ENCODE measurements at regions not wholly inside any gene's neighbourhood (a gene's known extent, or its start where the extent isn't known, plus 50 kb on each side); places are given as distances from the start of the nearest gene placed in this dataset.

DNA sequence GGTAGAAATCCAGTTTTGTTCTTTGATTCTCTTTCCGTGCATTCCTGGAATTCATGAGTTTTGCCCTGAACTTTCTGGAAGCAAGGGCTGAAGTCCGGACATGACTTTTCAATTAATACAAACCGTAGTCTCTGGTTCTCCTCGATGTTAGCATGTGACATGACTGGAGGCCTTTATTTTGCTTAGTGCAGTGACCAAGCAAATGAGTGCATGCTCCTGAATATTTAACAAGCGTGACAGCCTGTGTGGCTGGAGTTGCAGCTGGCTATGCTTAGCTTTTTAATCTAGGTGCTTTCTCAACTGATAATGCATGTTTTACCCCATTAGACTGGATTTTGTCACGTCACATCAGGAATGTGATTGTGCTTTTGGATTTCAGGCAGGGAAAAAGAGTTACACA is 302.1 kb downstream of the MAP2K6 start:
- intact Hi-C loops (cut with micrococcal nuclease), result no loop called here

- intact Hi-C loops (cut with micrococcal nuclease), result no loop called here
These were observed 302.7 kb downstream of the MAP2K6 start for GRCh38 chr17:69717214-69717613.

GRCh38 chr17:69717819-69718218 is 303.3 kb downstream of the MAP2K6 start:
- intact Hi-C loops (cut with micrococcal nuclease), result no loop called here

- intact Hi-C loops (cut with micrococcal nuclease), result no loop called here
These were observed 305.1 kb downstream of the MAP2K6 start for GRCh38 chr17:69719474-69720048.

DNA sequence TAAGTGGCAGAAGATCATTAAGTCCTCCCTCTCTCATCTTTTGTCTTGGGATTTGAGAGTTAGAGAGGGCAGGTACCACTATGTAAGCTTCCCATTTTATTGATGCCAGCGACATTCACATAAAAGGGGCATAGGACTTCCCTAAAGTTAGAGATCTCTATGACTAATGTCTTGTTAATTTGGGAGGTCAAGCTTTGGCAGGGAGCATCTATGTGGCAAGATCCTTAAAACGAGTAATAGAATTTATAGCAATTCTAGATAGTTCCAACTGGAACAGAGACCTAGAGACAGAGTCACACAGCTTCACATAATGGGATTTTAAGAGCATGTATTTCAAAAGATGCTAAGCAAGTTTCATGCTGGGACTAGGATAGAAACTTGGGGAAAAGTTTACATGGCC is 308.0 kb downstream of the MAP2K6 start:
- intact Hi-C loops (cut with micrococcal nuclease), result no loop called here

DNA sequence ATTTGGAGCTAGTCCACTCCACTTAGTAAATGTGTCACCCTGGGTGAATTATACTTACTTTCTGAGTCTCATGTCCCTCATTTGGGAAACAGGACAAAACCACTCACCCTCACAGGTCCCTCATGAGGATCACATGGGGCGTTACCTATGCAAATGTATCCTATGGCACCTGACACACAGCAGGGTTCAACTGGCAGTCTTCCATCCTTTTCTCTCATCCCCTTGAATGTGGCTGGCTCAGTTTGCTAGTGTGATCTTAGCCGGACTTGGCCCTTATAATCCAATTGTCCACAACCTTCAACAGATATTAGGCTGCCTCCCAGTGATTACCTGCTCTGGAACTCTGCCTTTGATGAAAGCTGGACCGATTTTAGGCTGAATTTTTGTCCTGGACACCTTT is 308.8 kb downstream of the MAP2K6 start:
- intact Hi-C loops (cut with micrococcal nuclease), result no loop called here

- intact Hi-C loops (cut with micrococcal nuclease), result no loop called here
These were observed 309.2 kb downstream of the MAP2K6 start for GRCh38 chr17:69723741-69724140.

GRCh38 chr17:69724238-69724637 is 309.7 kb downstream of the MAP2K6 start:
- intact Hi-C loops (cut with micrococcal nuclease), result no loop called here

GRCh38 chr17:69725146-69725545 is 310.6 kb downstream of the MAP2K6 start:
- intact Hi-C loops (cut with micrococcal nuclease), result no loop called here

DNA sequence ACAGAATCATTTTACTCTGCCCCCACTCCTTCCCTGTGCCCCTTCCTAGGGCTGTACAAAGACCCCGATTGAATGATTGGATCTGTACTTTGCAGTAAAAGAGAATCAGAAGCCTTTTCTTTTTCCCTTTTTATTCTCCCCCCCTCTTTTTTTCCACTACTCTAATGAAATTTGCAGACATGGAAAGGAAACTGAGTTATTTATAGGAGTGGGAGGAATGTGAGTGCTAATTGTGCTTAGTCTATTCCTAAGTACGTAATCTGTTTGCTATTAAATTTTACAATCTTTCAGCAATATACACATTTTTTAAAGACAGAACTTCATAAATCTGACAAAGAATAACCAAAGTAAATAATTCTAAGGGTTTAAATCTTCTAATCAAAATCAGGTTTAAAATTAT is 314.3 kb downstream of the MAP2K6 start:
- intact Hi-C loops (cut with micrococcal nuclease), result no loop called here

DNA sequence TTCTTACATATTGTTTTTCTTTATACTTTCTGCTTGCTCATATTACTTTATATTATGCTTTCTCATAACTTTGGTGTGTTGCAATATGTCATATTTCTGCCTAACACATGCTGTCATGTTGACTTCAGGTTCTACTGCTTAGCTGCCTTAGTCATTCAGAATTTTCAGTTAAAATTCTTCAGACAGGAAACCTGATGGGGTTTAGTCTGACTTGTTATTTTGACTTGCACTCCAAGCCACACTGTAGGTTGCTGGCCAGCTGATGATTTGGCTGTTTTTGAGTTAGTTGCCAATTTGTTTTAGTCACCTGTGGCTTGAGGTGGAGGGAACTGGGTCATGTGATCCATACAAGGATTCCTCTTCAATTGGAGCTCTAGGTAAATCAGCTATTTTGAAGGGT is 315.4 kb downstream of the MAP2K6 start:
- intact Hi-C loops (cut with micrococcal nuclease), result loop anchor here (10.0 kb wide), 2 partner anchors 125 to 415 kb away; no protein-coding TSS in a partner anchor

- intact Hi-C loops (cut with micrococcal nuclease), result loop anchor here (10.0 kb wide), 2 partner anchors 128 to 412 kb away; no protein-coding TSS in a partner anchor
These were observed 317.9 kb downstream of the MAP2K6 start for GRCh38 chr17:69732272-69732918.

GRCh38 chr17:69733171-69734012 is 318.9 kb downstream of the MAP2K6 start:
- intact Hi-C loops (cut with micrococcal nuclease), result loop anchor here (10.0 kb wide), 2 partner anchors 129 to 411 kb away; no protein-coding TSS in a partner anchor

GRCh38 chr17:69734656-69735055 is 320.2 kb downstream of the MAP2K6 start:
- intact Hi-C loops (cut with micrococcal nuclease), result loop anchor here (10.0 kb wide), 2 partner anchors 130 to 410 kb away; no protein-coding TSS in a partner anchor

GRCh38 chr17:69735285-69735684 is 320.8 kb downstream of the MAP2K6 start:
- intact Hi-C loops (cut with micrococcal nuclease), result loop anchor here (10.0 kb wide), 2 partner anchors 130 to 410 kb away; no protein-coding TSS in a partner anchor

DNA sequence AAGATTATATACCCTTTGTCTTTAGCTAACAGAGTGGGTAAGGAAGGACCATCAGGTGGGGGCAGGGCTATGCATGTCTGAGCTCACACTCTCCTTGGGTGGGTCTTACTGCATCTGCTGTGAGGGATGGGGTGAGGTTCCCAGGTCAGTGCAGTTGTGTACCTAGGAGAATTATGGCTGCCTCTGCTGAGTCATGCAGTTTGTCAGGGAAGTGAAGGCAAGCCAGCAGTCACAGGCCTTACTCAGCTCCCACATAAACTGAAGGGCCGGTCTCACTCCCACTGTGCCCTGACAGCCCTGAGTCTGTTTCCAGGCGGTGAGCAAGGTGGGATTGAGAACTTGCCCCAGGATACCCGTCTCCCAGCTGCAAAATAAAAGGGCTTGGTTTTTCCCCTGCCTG is 328.6 kb downstream of the MAP2K6 start:
- intact Hi-C loops (cut with micrococcal nuclease), result no loop called here

DNA sequence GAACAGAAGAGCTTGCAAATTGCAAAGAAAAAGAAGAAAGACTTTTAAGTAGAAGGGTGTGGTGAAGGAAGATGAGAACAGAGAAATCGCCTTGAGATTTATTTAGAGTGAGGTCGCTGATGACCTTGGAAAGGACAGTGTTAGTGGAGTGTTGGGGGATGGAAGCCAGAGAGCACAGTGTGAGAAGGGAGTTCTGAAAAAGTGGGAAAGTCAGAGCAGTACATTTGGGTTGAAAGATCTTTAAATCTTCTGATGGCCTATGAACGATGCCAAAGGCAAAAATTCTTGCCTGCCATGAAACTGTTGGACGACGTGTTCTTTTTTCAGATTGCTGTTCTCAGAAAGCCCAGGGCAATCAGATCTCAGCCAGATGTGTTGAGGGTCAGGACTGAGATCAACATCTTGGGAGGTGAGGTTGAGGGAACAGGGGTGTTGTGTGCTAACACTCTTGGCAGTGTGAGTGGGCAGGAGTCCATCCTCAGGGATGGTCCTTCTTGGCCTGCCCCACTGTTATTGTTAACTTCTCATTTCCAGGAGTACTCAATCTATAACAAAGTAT is 330.1 kb downstream of the MAP2K6 start:
- intact Hi-C loops (cut with micrococcal nuclease), result no loop called here

- intact Hi-C loops (cut with micrococcal nuclease), result no loop called here
These were observed 325.1 kb upstream of the KCNJ16 start for GRCh38 chr17:69749911-69750310.

- intact Hi-C loops (cut with micrococcal nuclease), result no loop called here
These were observed 317.2 kb upstream of the KCNJ16 start for GRCh38 chr17:69757688-69758430.

DNA sequence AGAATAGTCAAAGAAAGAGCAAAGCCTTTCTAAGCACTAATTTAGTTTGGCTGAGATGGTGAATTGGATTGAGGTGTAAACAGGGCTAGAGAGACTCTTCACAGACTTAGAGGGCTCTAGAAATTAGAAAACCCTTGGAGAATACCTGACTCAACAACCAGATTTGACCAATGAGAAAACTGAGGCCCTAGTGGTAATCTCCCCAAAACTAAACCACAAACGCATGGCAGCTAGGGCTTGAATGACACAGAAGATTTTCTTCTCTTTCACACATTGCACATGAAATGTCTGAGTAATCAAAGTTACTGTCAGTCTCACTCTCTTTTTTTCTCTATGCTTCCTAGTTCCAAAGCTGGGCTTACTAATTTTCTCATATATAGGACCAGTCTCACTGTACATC is 314.5 kb upstream of the KCNJ16 start:
- intact Hi-C loops (cut with micrococcal nuclease), result no loop called here

GRCh38 chr17:69761011-69761410 is 314.0 kb upstream of the KCNJ16 start:
- intact Hi-C loops (cut with micrococcal nuclease), result no loop called here
